Mesothelial cell of epicardium (in vitro differentiated cells): ENCODE measurements at regions not wholly inside any gene's neighbourhood (a gene's known extent, or its start where the extent isn't known, plus 50 kb on each side); places are given as distances from the start of the nearest gene placed in this dataset.
A peak's percentile ranks its signal among the peaks of the same experiment; 100 is the strongest.

ENCODE experiments used
- DNase-seq, 2 experiments: peaks; one replicate each; pipeline ENCODE4 v3.0.0; 2021; ENCODE audit warnings: low spot score in 2 of 2; ENCODE audit not compliant: unreplicated experiment in 2 of 2
- H3K27ac Mint-ChIP-seq: 2 replicates; pipeline ENCODE4 v1.8.0; 2021; ENCODE audit warnings: mixed read lengths
- H3K27me3 Mint-ChIP-seq: 2 replicates; pipeline ENCODE4 v1.8.0; 2021; ENCODE audit warnings: low read depth, mixed read lengths
- H3K36me3 Mint-ChIP-seq: 2 replicates; pipeline ENCODE4 v1.8.0; 2021; ENCODE audit warnings: mixed read lengths
- H3K4me1 Mint-ChIP-seq: 2 replicates; pipeline ENCODE4 v1.8.0; 2021; ENCODE audit warnings: mixed read lengths
- H3K4me3 Mint-ChIP-seq: 2 replicates; pipeline ENCODE4 v1.8.0; 2021; ENCODE audit warnings: mild to moderate bottlenecking, moderate library complexity, mixed read lengths
- H3K9me3 Mint-ChIP-seq: 2 replicates; pipeline ENCODE4 v1.8.0; 2021; ENCODE audit warnings: mixed read lengths
- CTCF ChIP-seq: fragments of 200-600 bp; sonication (generic); IDR thresholded peaks from one replicate; pipeline ENCODE4 v1.5.0; 2021; ENCODE audit warnings: antibody characterized with exemption; ENCODE audit not compliant: unreplicated experiment

- Mint-ChIP-seq H3K4me3 (no peak overlapping the region), H3K27me3 (peaks cover 5% of the 10 kb centered on the region), H3K27ac (no peak overlapping the region), H3K36me3 (no peaks in the 10 kb centered on the region), H3K4me1 (no peaks in the 10 kb centered on the region), H3K9me3 (no peaks in the 10 kb centered on the region)
- no peak for DNase-seq
- TF ChIP-seq CTCF: no peak
These were observed 144.0 kb downstream of the CAAP1 start for GRCh38 chr9:26748449-26749058.

- H3K27ac Mint-ChIP-seq: no peak overlapping the region
These were observed 145.0 kb downstream of the CAAP1 start for GRCh38 chr9:26747611-26748010.

GRCh38 chr9:26746357-26747072, 146.1 kb downstream of the CAAP1 start:
- no peaks in the 10 kb centered on the region for H3K36me3 Mint-ChIP-seq
- no peak overlapping the region for H3K27ac Mint-ChIP-seq
- H3K4me1 Mint-ChIP-seq: no peaks in the 10 kb centered on the region
- peaks cover 17% of the 10 kb centered on the region for H3K27me3 Mint-ChIP-seq
- no peak overlapping the region for H3K4me3 Mint-ChIP-seq
- DNase-seq: no peak
- TF ChIP-seq CTCF: no peak
- no peaks in the 10 kb centered on the region for H3K9me3 Mint-ChIP-seq

More at GRCh38 chr9:26747611-26748010, 145.0 kb downstream of the CAAP1 start:
- no peak overlapping the region for H3K4me3 Mint-ChIP-seq
- peaks cover 13% of the 10 kb centered on the region for H3K27me3 Mint-ChIP-seq
- TF ChIP-seq CTCF: no peak
- H3K9me3 Mint-ChIP-seq: no peaks in the 10 kb centered on the region
- no peaks in the 10 kb centered on the region for H3K36me3 Mint-ChIP-seq
- no peak for DNase-seq
- H3K4me1 Mint-ChIP-seq: no peaks in the 10 kb centered on the region

GRCh38 chr9:26745111-26745510, 147.5 kb downstream of the CAAP1 start:
- Mint-ChIP-seq H3K27ac (no peak overlapping the region), H3K4me3 (no peak overlapping the region), H3K36me3 (no peaks in the 10 kb centered on the region), H3K4me1 (no peaks in the 10 kb centered on the region), H3K9me3 (peaks cover 3% of the 10 kb centered on the region), H3K27me3 (peaks cover 19% of the 10 kb centered on the region)
- DNase-seq: no peak
- no peak for TF ChIP-seq CTCF

GRCh38 chr9:26744191-26744965, 148.2 kb downstream of the CAAP1 start:
- no peak overlapping the region for H3K4me3 Mint-ChIP-seq
- peak; percentile 96 for TF ChIP-seq CTCF
- no peak for DNase-seq
- H3K27ac Mint-ChIP-seq: no peak overlapping the region
- H3K27me3 Mint-ChIP-seq: peaks cover 19% of the 10 kb centered on the region
- H3K36me3 Mint-ChIP-seq: no peaks in the 10 kb centered on the region
- peaks cover 10% of the 10 kb centered on the region for H3K9me3 Mint-ChIP-seq
- H3K4me1 Mint-ChIP-seq: no peaks in the 10 kb centered on the region
